Spleen (tissue), 11 donors: ENCODE measurements at regions not wholly inside any gene's neighbourhood (a gene's known extent, or its start where the extent isn't known, plus 50 kb on each side); places are given as distances from the start of the nearest gene placed in this dataset.

ENCODE experiments used
- DNase-seq: peaks from one replicate; pipeline ENCODE4 v3.0.0-alpha.2; 2020
- H3K27ac ChIP-seq, 8 donors: fragments of 200-600 bp; sonication (generic) in 7 of 8; 1 replicate in 4 of 8; 2 replicates in 4 of 8; pipeline versions ENCODE4 v1.5.0 to v1.8.0; 2016 to 2021; ENCODE audit warnings: inconsistent platforms in 4 of 8, mild to moderate bottlenecking in 4 of 8, moderate library complexity in 1 of 8
- H3K27me3 ChIP-seq, 7 donors: fragments of 200-600 bp; sonication (generic) in 6 of 7; replicated peaks in 1 of 7; 1 replicate in 4 of 7; 2 replicates in 3 of 7; pipeline versions ENCODE4 v1.5.0 to v1.8.0; 2016 to 2021; ENCODE audit warnings: inconsistent platforms in 3 of 7, mild to moderate bottlenecking in 1 of 7
- H3K36me3 ChIP-seq, 6 donors: fragments of 200-600 bp; sonication (generic) in 5 of 6; 1 replicate in 4 of 6; 2 replicates in 2 of 6; pipeline versions ENCODE4 v1.5.0 to v1.8.0; 2016 to 2021; ENCODE audit warnings: inconsistent platforms in 2 of 6
- H3K4me1 ChIP-seq, 6 donors: fragments of 200-600 bp; sonication (generic) in 5 of 6; 1 replicate in 3 of 6; 2 replicates in 3 of 6; pipeline versions ENCODE4 v1.5.0 to v1.8.0; 2016 to 2021; ENCODE audit warnings: inconsistent platforms in 3 of 6
- H3K4me3 ChIP-seq, 8 donors: fragments of 200-600 bp; sonication (generic) in 7 of 8; 1 replicate in 4 of 8; 2 replicates in 4 of 8; pipeline versions ENCODE4 v1.5.0 to v1.8.0; 2016 to 2021; ENCODE audit warnings: inconsistent platforms in 4 of 8, mild to moderate bottlenecking in 4 of 8, moderate library complexity in 2 of 8
- H3K9me3 ChIP-seq, 8 donors: fragments of 200-600 bp; sonication (generic) in 7 of 8; 1 replicate in 4 of 8; 2 replicates in 4 of 8; pipeline versions ENCODE4 v1.5.0 to v1.8.0; 2016 to 2021; ENCODE audit warnings: inconsistent platforms in 4 of 8
- POLR2A ChIP-seq, 3 donors: fragments of 450-650 bp; IDR thresholded peaks; one replicate each; pipeline ENCODE4 v1.5.1; 2017; ENCODE audit warnings: antibody characterized with exemption in 3 of 3, mild to moderate bottlenecking in 1 of 3
- POLR2AphosphoS5 ChIP-seq, 3 donors: sonication (generic); formaldehyde crosslinking; IDR thresholded peaks; one replicate each; pipeline ENCODE4 v1.5.1; 2017; ENCODE audit warnings: antibody characterized with exemption in 3 of 3
- WGBS, 5 donors: extraction: QIAGEN DNeasy Blood & Tissue Kit in 3 of 5; methylation state at CpG; one replicate each; pipeline versions ENCODE4 v1.1.5 to v1.1.7; 2013 to 2018; 5-methylcytosine and 5-hydroxymethylcytosine counted together
- intact Hi-C: fragments of 100-400 bp; cut with DNase I; formaldehyde crosslinking; loops from one replicate; pipeline ENCODE4 v1.15.0; 2023; ENCODE audit warnings: low total_unique reads
- TF ChIP-seq, protein P1 (sequence below), 11 experiments: fragments of 200-600 bp in 7 of 11; fragments of 450-650 bp in 4 of 11; sonication (generic) in 4 of 11; IDR thresholded peaks in 8 of 11; conservative IDR thresholded peaks in 3 of 11; 1 replicate in 7 of 11; 2 replicates in 4 of 11; pipeline versions ENCODE4 v1.4.0 to v1.8.0; 2016 to 2021; ENCODE audit warnings: antibody characterized with exemption in 11 of 11, inconsistent platforms in 4 of 11, mild to moderate bottlenecking in 1 of 11
- donor health status: healthy with polysubstance abuse.
- donor health status: DM: no; HTN: no; CAD: no; lungs with moderate emphysema.
- donor health status: DM: no; HTN: no; CAD: no.
- donor health status: Bipolar disorder and iron deficiency.
- donor health status: healthy.
- donor health status: DM: no; HTN: no; CAD: no.
- donor health status: DM: yes; HTN: yes; CAD: no.

DNA sequence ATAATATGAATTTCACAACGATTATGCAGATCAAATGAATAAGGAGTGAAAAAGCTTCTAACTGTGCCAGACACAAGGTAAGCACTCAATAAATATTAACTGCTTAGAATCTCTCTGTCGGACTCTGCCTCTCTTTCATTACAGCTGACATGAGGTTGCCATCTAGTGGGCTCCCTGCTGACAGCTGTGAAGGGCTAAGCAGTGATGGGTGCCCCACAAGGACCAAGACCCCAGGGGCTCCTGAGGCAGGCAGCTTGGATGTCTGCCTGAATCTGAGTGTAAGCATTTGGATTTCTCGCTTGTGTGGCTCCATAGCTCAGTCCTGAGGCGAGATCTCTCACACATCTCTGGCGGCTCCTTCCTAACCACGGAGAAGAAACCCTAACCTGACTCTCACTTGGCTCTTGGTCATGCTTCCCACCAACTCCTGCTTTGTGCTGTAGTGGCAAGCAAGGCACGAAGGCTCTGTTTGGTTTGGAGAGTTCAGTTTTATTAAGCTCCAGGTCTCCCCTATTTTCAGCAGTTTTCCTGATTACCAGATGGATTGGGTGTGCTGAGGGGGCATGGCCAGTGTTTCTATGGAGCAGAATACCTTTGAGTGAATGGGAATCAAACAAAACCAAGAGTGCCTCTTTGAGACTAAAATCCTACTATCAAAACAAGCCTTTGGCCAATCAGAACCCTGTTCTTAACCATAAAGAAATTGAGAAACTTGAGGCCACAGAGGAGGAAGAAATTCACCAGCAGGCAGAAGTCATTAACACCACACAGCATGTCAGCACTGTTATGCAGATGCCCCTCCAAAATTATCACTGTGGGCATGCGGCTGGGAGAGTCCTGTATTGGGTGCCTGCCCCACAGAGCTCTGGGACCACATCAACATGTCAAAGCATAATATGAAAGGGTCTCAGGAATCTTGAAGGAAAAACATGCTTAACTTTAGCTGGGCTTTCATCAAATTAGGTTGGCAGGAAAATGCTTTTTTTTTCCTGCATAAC is 152.8 kb upstream of the NTM start:
- TF ChIP-seq POLR2AphosphoS5 (IDR thresholded peaks at IDR 0.05), result no peak
- TF ChIP-seq POLR2A (IDR thresholded peaks at IDR 0.05), result no peak
- TF ChIP-seq, protein P1, sequence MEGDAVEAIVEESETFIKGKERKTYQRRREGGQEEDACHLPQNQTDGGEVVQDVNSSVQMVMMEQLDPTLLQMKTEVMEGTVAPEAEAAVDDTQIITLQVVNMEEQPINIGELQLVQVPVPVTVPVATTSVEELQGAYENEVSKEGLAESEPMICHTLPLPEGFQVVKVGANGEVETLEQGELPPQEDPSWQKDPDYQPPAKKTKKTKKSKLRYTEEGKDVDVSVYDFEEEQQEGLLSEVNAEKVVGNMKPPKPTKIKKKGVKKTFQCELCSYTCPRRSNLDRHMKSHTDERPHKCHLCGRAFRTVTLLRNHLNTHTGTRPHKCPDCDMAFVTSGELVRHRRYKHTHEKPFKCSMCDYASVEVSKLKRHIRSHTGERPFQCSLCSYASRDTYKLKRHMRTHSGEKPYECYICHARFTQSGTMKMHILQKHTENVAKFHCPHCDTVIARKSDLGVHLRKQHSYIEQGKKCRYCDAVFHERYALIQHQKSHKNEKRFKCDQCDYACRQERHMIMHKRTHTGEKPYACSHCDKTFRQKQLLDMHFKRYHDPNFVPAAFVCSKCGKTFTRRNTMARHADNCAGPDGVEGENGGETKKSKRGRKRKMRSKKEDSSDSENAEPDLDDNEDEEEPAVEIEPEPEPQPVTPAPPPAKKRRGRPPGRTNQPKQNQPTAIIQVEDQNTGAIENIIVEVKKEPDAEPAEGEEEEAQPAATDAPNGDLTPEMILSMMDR (IDR thresholded peaks at IDR 0.05 in 8 of 11, conservative IDR thresholded peaks at IDR 0.05 in 3 of 11), result no peak
- DNase-seq, result no peak
- H3K27me3 ChIP-seq, result no peaks in the 10 kb centered on the region
- no peaks in the 10 kb centered on the region for H3K9me3 ChIP-seq
- no peak overlapping the region for H3K27ac ChIP-seq
- no peak overlapping the region for H3K4me3 ChIP-seq
- intact Hi-C loops, result no loop called here
- H3K36me3 ChIP-seq, result no peaks in the 10 kb centered on the region
- no peaks in the 10 kb centered on the region for H3K4me1 ChIP-seq
- 36 to 69% (median 54%) methylated on average over 8 of the region's 8 CpGs for WGBS, 5 donors

DNA sequence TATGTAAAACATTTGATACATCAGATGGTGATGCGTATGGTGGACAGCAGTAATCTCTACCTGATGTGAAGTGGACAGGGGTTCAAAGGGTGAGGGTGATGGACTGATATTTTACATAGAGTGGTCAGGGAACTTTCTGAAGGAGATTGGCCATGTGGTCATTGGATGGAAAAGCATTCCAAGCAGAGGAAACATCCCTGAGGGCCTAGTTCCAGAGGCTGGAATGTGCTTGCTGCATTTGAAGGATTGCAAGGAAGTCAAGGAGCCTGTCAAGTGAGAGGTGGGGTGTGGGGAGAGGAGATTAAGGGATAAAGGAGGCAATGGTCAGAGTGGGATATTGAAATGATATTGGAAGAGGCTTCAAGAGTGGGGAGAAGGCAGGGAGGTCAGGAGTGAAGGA is 151.9 kb upstream of the NTM start:
- H3K9me3 ChIP-seq, result no peaks in the 10 kb centered on the region
- intact Hi-C loops, result no loop called here
- no peak overlapping the region for H3K4me3 ChIP-seq
- H3K27ac ChIP-seq, result no peak overlapping the region
- H3K4me1 ChIP-seq, result no peaks in the 10 kb centered on the region
- DNase-seq, result no peak
- 85 to 95% (median 91%) methylated on average over 1 of the region's 1 CpG for WGBS, 5 donors
- H3K36me3 ChIP-seq, result no peaks in the 10 kb centered on the region
- H3K27me3 ChIP-seq, result no peaks in the 10 kb centered on the region
- TF ChIP-seq, protein P1 (IDR thresholded peaks at IDR 0.05 in 8 of 11, conservative IDR thresholded peaks at IDR 0.05 in 3 of 11), result no peak
- TF ChIP-seq POLR2AphosphoS5 (IDR thresholded peaks at IDR 0.05) (no peak), POLR2A (IDR thresholded peaks at IDR 0.05) (no peak)

DNA sequence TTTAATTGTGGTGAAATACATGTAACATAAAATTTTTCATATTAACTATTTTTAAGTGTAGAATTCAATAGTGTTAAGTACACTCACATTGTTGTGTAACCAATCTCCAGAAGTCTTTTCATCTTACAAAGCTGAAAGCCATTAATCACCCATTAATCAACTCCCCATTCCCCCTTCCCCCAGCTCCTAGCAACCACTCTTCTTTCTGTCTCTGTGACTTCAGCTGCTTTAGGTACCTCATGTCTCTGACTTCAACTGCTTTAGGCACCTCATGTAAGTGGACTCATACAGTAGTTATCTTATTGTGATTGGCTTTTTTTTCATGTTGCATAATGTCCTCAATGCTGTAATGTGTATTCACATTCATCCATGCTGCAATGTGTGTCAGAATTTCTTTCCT is 150.8 kb upstream of the NTM start:
- H3K27me3 ChIP-seq, result no peaks in the 10 kb centered on the region
- H3K9me3 ChIP-seq, result peaks cover 0 to 5% (median 0%) of the 10 kb centered on the region in 8 donors
- DNase-seq, result no peak
- intact Hi-C loops, result no loop called here
- no peaks in the 10 kb centered on the region for H3K36me3 ChIP-seq
- no peak overlapping the region for H3K27ac ChIP-seq
- no peak overlapping the region for H3K4me3 ChIP-seq
- no peaks in the 10 kb centered on the region for H3K4me1 ChIP-seq
- TF ChIP-seq POLR2AphosphoS5 (IDR thresholded peaks at IDR 0.05) (no peak), POLR2A (IDR thresholded peaks at IDR 0.05) (no peak)
- TF ChIP-seq, protein P1 (IDR thresholded peaks at IDR 0.05 in 8 of 11, conservative IDR thresholded peaks at IDR 0.05 in 3 of 11), result no peak

DNA sequence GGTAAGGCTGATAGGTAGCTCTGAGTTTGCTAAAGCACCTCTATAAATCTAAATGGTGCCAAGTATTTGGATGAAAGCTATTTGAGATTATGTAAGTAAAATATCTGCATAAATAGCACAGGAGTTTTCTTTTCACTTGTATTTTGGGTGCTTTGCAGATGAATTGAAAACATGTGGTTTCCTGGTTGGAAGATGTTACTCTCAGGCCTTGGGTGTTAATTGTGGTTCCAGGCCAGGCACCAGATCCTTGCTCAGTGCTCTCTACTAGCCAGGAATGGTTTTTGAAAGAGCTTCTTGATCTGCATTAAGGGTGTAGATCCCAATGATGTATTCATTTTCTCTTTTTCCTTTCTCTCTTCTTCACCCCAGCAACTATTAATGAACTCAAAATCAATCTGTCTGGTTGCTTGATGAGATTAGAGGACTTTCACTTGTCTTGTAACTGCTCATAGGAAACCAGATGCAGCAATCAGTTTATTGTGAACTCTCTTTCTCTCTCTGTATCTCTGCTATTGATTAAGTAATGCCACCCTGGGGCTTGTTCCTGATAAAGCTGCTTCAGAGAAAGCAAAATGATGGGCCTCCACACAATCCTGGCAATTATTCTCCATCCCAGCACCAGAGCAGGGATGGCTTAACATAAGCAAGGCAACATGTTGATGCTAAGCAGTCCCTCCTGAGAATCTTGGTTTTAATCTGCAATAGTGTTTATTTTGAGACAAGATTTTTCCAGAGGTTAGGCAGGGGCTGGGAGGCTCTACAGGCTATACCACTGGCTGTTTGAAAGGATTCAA is 147.0 kb upstream of the NTM start:
- TF ChIP-seq POLR2A (IDR thresholded peaks at IDR 0.05), result no peak
- TF ChIP-seq POLR2AphosphoS5 (IDR thresholded peaks at IDR 0.05), result no peak
- H3K27ac ChIP-seq, result no peak overlapping the region
- H3K4me1 ChIP-seq, result no peaks in the 10 kb centered on the region
- intact Hi-C loops, result no loop called here
- H3K9me3 ChIP-seq, result peaks cover 0 to 12% (median 6%) of the 10 kb centered on the region in 8 donors
- no peak overlapping the region for H3K4me3 ChIP-seq
- no peaks in the 10 kb centered on the region for H3K27me3 ChIP-seq
- no peak for DNase-seq
- no peaks in the 10 kb centered on the region for H3K36me3 ChIP-seq
